ENCODE measurements at regions not wholly inside any gene's neighbourhood (a gene's known extent, or its start where the extent isn't known, plus 50 kb on each side); places are given as distances from the start of the nearest gene placed in this dataset.

GRCh38 chr2:145832681-145833080 is 1312.8 kb upstream of the ZEB2 start:
- DNase-seq (ENCODE audit: low read depth in 4 of 4, low spot score in 1 of 4) = no peak

- DNase-seq (ENCODE audit: low read depth in 4 of 4, low spot score in 1 of 4) = no peak
Measured at GRCh38 chr2:145829931-145830330, 1310.0 kb upstream of the ZEB2 start.

- DNase-seq (ENCODE audit: low read depth in 4 of 4, low spot score in 1 of 4) = no peak
Measured at GRCh38 chr2:145827235-145827634, 1307.3 kb upstream of the ZEB2 start.

GRCh38 chr2:145824384-145824783 is 1304.5 kb upstream of the ZEB2 start:
- no peak for DNase-seq (ENCODE audit: low read depth in 4 of 4, low spot score in 1 of 4)

GRCh38 chr2:145822892-145823534 is 1303.1 kb upstream of the ZEB2 start:
- DNase-seq (ENCODE audit: low read depth in 4 of 4, low spot score in 1 of 4) = no peak

GRCh38 chr2:145820651-145821050 is 1300.7 kb upstream of the ZEB2 start:
- no peak for DNase-seq (ENCODE audit: low read depth in 4 of 4, low spot score in 1 of 4)

GRCh38 chr2:145818890-145819504 is 1299.1 kb upstream of the ZEB2 start:
- DNase-seq (ENCODE audit: low read depth in 4 of 4, low spot score in 1 of 4) = no peak

- no peak for DNase-seq (ENCODE audit: low read depth in 4 of 4, low spot score in 1 of 4)
Measured at GRCh38 chr2:145815933-145816332, 1296.0 kb upstream of the ZEB2 start.

GRCh38 chr2:145813481-145813880 is 1293.6 kb upstream of the ZEB2 start:
- DNase-seq (ENCODE audit: low read depth in 4 of 4, low spot score in 1 of 4) = no peak

- no peak for DNase-seq (ENCODE audit: low read depth in 4 of 4, low spot score in 1 of 4)
Measured at GRCh38 chr2:145812165-145812554, 1292.2 kb upstream of the ZEB2 start.

GRCh38 chr2:145811276-145812164 is 1291.6 kb upstream of the ZEB2 start:
- no peak for DNase-seq (ENCODE audit: low read depth in 4 of 4, low spot score in 1 of 4)

- no peak for DNase-seq (ENCODE audit: low read depth in 4 of 4, low spot score in 1 of 4)
Measured at GRCh38 chr2:145807968-145808367, 1288.0 kb upstream of the ZEB2 start.

- DNase-seq (ENCODE audit: low read depth in 4 of 4, low spot score in 1 of 4) = no peak
Measured at GRCh38 chr2:145807554-145807953, 1287.6 kb upstream of the ZEB2 start.

- DNase-seq (ENCODE audit: low read depth in 4 of 4, low spot score in 1 of 4) = no peak
Measured at GRCh38 chr2:145806546-145806945, 1286.6 kb upstream of the ZEB2 start.

- DNase-seq (ENCODE audit: low read depth in 4 of 4, low spot score in 1 of 4) = no peak
Measured at GRCh38 chr2:145802133-145802532, 1282.2 kb upstream of the ZEB2 start.

GRCh38 chr2:145801210-145801609 is 1281.3 kb upstream of the ZEB2 start:
- no peak for DNase-seq (ENCODE audit: low read depth in 4 of 4, low spot score in 1 of 4)

- DNase-seq (ENCODE audit: low read depth in 4 of 4, low spot score in 1 of 4) = no peak
Measured at GRCh38 chr2:145800151-145801091, 1280.5 kb upstream of the ZEB2 start.

- DNase-seq (ENCODE audit: low read depth in 4 of 4, low spot score in 1 of 4) = no peak
Measured at GRCh38 chr2:145799595-145800108, 1279.7 kb upstream of the ZEB2 start.

GRCh38 chr2:145798419-145798818 is 1278.5 kb upstream of the ZEB2 start:
- DNase-seq (ENCODE audit: low read depth in 4 of 4, low spot score in 1 of 4) = no peak

GRCh38 chr2:145797692-145798091 is 1277.8 kb upstream of the ZEB2 start:
- DNase-seq (ENCODE audit: low read depth in 4 of 4, low spot score in 1 of 4) = no peak

- no peak for DNase-seq (ENCODE audit: low read depth in 4 of 4, low spot score in 1 of 4)
Measured at GRCh38 chr2:145792745-145793144, 1272.8 kb upstream of the ZEB2 start.

Measured in stimulated activated CD4-positive, alpha-beta T cell treated with anti-CD3 and anti-CD28 coated beads, Interleukin-1b, Interleukin-23, amount 100 ng/mL, for 24 hours (primary cell).